ENCODE measurements at regions not wholly inside any gene's neighbourhood (a gene's known extent, or its start where the extent isn't known, plus 50 kb on each side); places are given as distances from the start of the nearest gene placed in this dataset.

GRCh38 chr1:239840336-239840735 is 251.3 kb upstream of the FMN2 start:
- no peak for DNase-seq

GRCh38 chr1:239840790-239841189 is 250.9 kb upstream of the FMN2 start:
- no peak for DNase-seq

- no peak for DNase-seq
These were observed 250.1 kb upstream of the FMN2 start for GRCh38 chr1:239841631-239842030.

- DNase-seq: no peak
These were observed 248.1 kb upstream of the FMN2 start for GRCh38 chr1:239843541-239843940.

GRCh38 chr1:239844833-239845232 is 246.8 kb upstream of the FMN2 start:
- no peak for DNase-seq

GRCh38 chr1:239854922-239855321 is 236.8 kb upstream of the FMN2 start:
- DNase-seq: no peak

GRCh38 chr1:239856067-239856466 is 235.6 kb upstream of the FMN2 start:
- DNase-seq: no peak

- no peak for DNase-seq
These were observed 234.8 kb upstream of the FMN2 start for GRCh38 chr1:239856924-239857323.

GRCh38 chr1:239858057-239858456 is 233.6 kb upstream of the FMN2 start:
- no peak for DNase-seq

GRCh38 chr1:239858529-239858928 is 233.2 kb upstream of the FMN2 start:
- DNase-seq: no peak

- DNase-seq: no peak
These were observed 229.7 kb upstream of the FMN2 start for GRCh38 chr1:239861985-239862384.

- DNase-seq: no peak
These were observed 223.4 kb upstream of the FMN2 start for GRCh38 chr1:239868058-239868832.

GRCh38 chr1:239870194-239870593 is 221.5 kb upstream of the FMN2 start:
- DNase-seq: no peak

- no peak for DNase-seq
These were observed 219.1 kb upstream of the FMN2 start for GRCh38 chr1:239872626-239873025.

GRCh38 chr1:239874831-239875230 is 216.9 kb upstream of the FMN2 start:
- DNase-seq: no peak

- DNase-seq: no peak
These were observed 212.1 kb upstream of the FMN2 start for GRCh38 chr1:239879321-239880170.

GRCh38 chr1:239882967-239883366 is 208.7 kb upstream of the FMN2 start:
- no peak for DNase-seq

GRCh38 chr1:239884796-239885195 is 206.9 kb upstream of the FMN2 start:
- no peak for DNase-seq

GRCh38 chr1:239886266-239886665 is 205.4 kb upstream of the FMN2 start:
- no peak for DNase-seq

- DNase-seq: no peak
These were observed 203.0 kb upstream of the FMN2 start for GRCh38 chr1:239888639-239889038.

- DNase-seq: no peak
These were observed 199.9 kb upstream of the FMN2 start for GRCh38 chr1:239891621-239892358.

GRCh38 chr1:239892602-239893001 is 199.1 kb upstream of the FMN2 start:
- no peak for DNase-seq

GRCh38 chr1:239893127-239893731 is 198.5 kb upstream of the FMN2 start:
- DNase-seq: no peak

Data from NCI-H524 (cell line).